DND-41 (cell line): ENCODE measurements at regions not wholly inside any gene's neighbourhood (a gene's known extent, or its start where the extent isn't known, plus 50 kb on each side); places are given as distances from the start of the nearest gene placed in this dataset.

Experiments used
- EZH2 ChIP-seq: IDR thresholded peaks from 3 replicates; pipeline ENCODE4 v1.6.1; 2012; ENCODE audit warnings: borderline replicate concordance, low read depth, mild to moderate bottlenecking, moderate library complexity, low read length, inconsistent platforms; ENCODE audit not compliant: severe bottlenecking
- TF ChIP-seq, protein P1 (sequence below): IDR thresholded peaks from 2 replicates; pipeline ENCODE4 v1.5.1; 2012; ENCODE audit warnings: borderline replicate concordance, low read length, moderate library complexity, mild to moderate bottlenecking; ENCODE audit not compliant: poor library complexity, severe bottlenecking; ENCODE audit errors: extremely low read depth

DNA sequence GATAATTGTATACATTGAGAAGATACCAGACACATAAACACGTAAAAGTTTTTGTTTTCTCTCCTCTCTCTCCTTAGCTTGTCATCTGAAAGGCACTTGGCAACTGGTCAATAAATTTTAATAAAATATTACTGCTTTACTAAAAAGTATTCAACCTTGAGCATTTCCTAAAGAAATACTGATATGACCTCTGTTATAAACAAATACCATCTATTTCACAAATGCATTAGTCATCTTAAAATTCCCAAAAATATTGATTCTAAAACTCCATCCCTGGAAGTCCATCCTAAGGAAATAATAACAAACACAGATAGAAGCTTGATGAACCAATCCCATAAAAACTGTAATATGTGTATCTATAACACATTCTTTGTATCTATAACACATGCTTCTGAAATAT is 483.2 kb downstream of the TLR4 start:
- TF ChIP-seq, protein P1, sequence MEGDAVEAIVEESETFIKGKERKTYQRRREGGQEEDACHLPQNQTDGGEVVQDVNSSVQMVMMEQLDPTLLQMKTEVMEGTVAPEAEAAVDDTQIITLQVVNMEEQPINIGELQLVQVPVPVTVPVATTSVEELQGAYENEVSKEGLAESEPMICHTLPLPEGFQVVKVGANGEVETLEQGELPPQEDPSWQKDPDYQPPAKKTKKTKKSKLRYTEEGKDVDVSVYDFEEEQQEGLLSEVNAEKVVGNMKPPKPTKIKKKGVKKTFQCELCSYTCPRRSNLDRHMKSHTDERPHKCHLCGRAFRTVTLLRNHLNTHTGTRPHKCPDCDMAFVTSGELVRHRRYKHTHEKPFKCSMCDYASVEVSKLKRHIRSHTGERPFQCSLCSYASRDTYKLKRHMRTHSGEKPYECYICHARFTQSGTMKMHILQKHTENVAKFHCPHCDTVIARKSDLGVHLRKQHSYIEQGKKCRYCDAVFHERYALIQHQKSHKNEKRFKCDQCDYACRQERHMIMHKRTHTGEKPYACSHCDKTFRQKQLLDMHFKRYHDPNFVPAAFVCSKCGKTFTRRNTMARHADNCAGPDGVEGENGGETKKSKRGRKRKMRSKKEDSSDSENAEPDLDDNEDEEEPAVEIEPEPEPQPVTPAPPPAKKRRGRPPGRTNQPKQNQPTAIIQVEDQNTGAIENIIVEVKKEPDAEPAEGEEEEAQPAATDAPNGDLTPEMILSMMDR = no peak
- no peak for TF ChIP-seq EZH2
